Glutamatergic neuron (in vitro differentiated cells): ENCODE measurements at regions not wholly inside any gene's neighbourhood (a gene's known extent, or its start where the extent isn't known, plus 50 kb on each side); places are given as distances from the start of the nearest gene placed in this dataset.

Experiments
- DNase-seq: peaks from one replicate; pipeline ENCODE4 v3.0.0; 2022
- H3K27ac Mint-ChIP-seq: one replicate; pipeline ENCODE4 v1.8.0; 2020; ENCODE audit warnings: mild to moderate bottlenecking, mixed read lengths, inconsistent platforms; ENCODE audit not compliant: unreplicated experiment
- H3K27me3 Mint-ChIP-seq: one replicate; pipeline ENCODE4 v1.8.0; 2020; ENCODE audit warnings: mild to moderate bottlenecking, moderate library complexity, mixed read lengths, inconsistent platforms; ENCODE audit not compliant: unreplicated experiment
- H3K36me3 Mint-ChIP-seq: one replicate; pipeline ENCODE4 v1.8.0; 2020; ENCODE audit warnings: mild to moderate bottlenecking, mixed read lengths, inconsistent platforms; ENCODE audit not compliant: unreplicated experiment
- H3K4me1 Mint-ChIP-seq: one replicate; pipeline ENCODE4 v1.8.0; 2020; ENCODE audit warnings: mild to moderate bottlenecking, low read depth, mixed read lengths, inconsistent platforms; ENCODE audit not compliant: unreplicated experiment
- H3K4me3 Mint-ChIP-seq: one replicate; pipeline ENCODE4 v1.8.0; 2020; ENCODE audit warnings: mild to moderate bottlenecking, mixed read lengths, inconsistent platforms; ENCODE audit not compliant: unreplicated experiment
- H3K9me3 Mint-ChIP-seq: one replicate; pipeline ENCODE4 v1.8.0; 2020; ENCODE audit warnings: mild to moderate bottlenecking, moderate library complexity, mixed read lengths, inconsistent platforms; ENCODE audit not compliant: unreplicated experiment
- CTCF ChIP-seq: fragments of 200-600 bp; sonication (generic); IDR thresholded peaks from one replicate; pipeline ENCODE4 v1.5.0; 2021; ENCODE audit not compliant: partially characterized antibody, unreplicated experiment

- no peak for TF ChIP-seq CTCF
- DNase-seq, result no peak
- Mint-ChIP-seq H3K36me3 (no peaks in the 10 kb centered on the region), H3K4me1 (no peaks in the 10 kb centered on the region), H3K4me3 (no peak overlapping the region), H3K9me3 (no peaks in the 10 kb centered on the region), H3K27ac (no peak overlapping the region), H3K27me3 (no peaks in the 10 kb centered on the region)
These were observed 62.7 kb upstream of the BRINP3 start for GRCh38 chr1:190540366-190540765.

- Mint-ChIP-seq H3K4me1 (peaks cover 27% of the 10 kb centered on the region), H3K36me3 (peaks cover 4% of the 10 kb centered on the region), H3K27me3 (peaks cover 1% of the 10 kb centered on the region), H3K4me3 (peak overlapping the region; percentile 53), H3K27ac (no peak overlapping the region), H3K9me3 (peaks cover 2% of the 10 kb centered on the region)
- no peak for DNase-seq
- TF ChIP-seq CTCF, result no peak
These were observed 74.0 kb upstream of the BRINP3 start for GRCh38 chr1:190551638-190552037.

- no peak for TF ChIP-seq CTCF
- no peak for DNase-seq
- Mint-ChIP-seq H3K9me3 (peaks cover 2% of the 10 kb centered on the region), H3K4me3 (no peak overlapping the region), H3K36me3 (no peaks in the 10 kb centered on the region), H3K27ac (no peak overlapping the region), H3K4me1 (no peaks in the 10 kb centered on the region), H3K27me3 (no peaks in the 10 kb centered on the region)
These were observed 82.6 kb upstream of the BRINP3 start for GRCh38 chr1:190560161-190560681.

GRCh38 chr1:190563230-190563629 is 85.6 kb upstream of the BRINP3 start:
- no peaks in the 10 kb centered on the region for H3K9me3 Mint-ChIP-seq
- no peak overlapping the region for H3K4me3 Mint-ChIP-seq
- no peak overlapping the region for H3K27ac Mint-ChIP-seq
- no peaks in the 10 kb centered on the region for H3K4me1 Mint-ChIP-seq
- no peak for TF ChIP-seq CTCF
- no peaks in the 10 kb centered on the region for H3K36me3 Mint-ChIP-seq
- DNase-seq, result no peak
- no peaks in the 10 kb centered on the region for H3K27me3 Mint-ChIP-seq

- H3K27me3 Mint-ChIP-seq, result no peaks in the 10 kb centered on the region
- no peaks in the 10 kb centered on the region for H3K36me3 Mint-ChIP-seq
- no peak for DNase-seq
- no peak for TF ChIP-seq CTCF
- H3K4me3 Mint-ChIP-seq, result no peak overlapping the region
- H3K4me1 Mint-ChIP-seq, result no peaks in the 10 kb centered on the region
- no peaks in the 10 kb centered on the region for H3K9me3 Mint-ChIP-seq
- no peak overlapping the region for H3K27ac Mint-ChIP-seq
These were observed 86.5 kb upstream of the BRINP3 start for GRCh38 chr1:190564117-190564516.
